GM18508 (cell line): ENCODE measurements at regions not wholly inside any gene's neighbourhood (a gene's known extent, or its start where the extent isn't known, plus 50 kb on each side); places are given as distances from the start of the nearest gene placed in this dataset.
A peak's percentile ranks its signal among the peaks of the same experiment; 100 is the strongest.

Source experiments
- ATAC-seq: cut with Tn5 transposase; IDR thresholded peaks from one replicate; pipeline ENCODE4 v1.9.1; 2021; ENCODE audit warnings: moderate number of reproducible peaks; ENCODE audit not compliant: insufficient read depth, unreplicated experiment

GRCh38 chr1:199452627-199453026 is 574.9 kb upstream of the NR5A2 start:
- no peak for ATAC-seq

GRCh38 chr1:199453723-199454122 is 573.8 kb upstream of the NR5A2 start:
- ATAC-seq, result no peak

GRCh38 chr1:199460933-199461332 is 566.6 kb upstream of the NR5A2 start:
- ATAC-seq, result no peak

- no peak for ATAC-seq
These were observed 563.9 kb upstream of the NR5A2 start for GRCh38 chr1:199463521-199464127.

GRCh38 chr1:199466961-199467360 is 560.5 kb upstream of the NR5A2 start:
- ATAC-seq, result no peak

GRCh38 chr1:199472018-199472417 is 555.5 kb upstream of the NR5A2 start:
- ATAC-seq, result no peak

GRCh38 chr1:199472978-199473377 is 554.5 kb upstream of the NR5A2 start:
- ATAC-seq, result no peak

GRCh38 chr1:199474738-199475137 is 552.8 kb upstream of the NR5A2 start:
- ATAC-seq, result no peak

GRCh38 chr1:199482426-199482825 is 545.1 kb upstream of the NR5A2 start:
- ATAC-seq, result no peak

- ATAC-seq, result no peak
These were observed 537.9 kb upstream of the NR5A2 start for GRCh38 chr1:199489594-199489993.

GRCh38 chr1:199490769-199491527 is 536.6 kb upstream of the NR5A2 start:
- ATAC-seq, result no peak

- no peak for ATAC-seq
These were observed 532.1 kb upstream of the NR5A2 start for GRCh38 chr1:199495432-199495831.

- peak; percentile 96 for ATAC-seq
These were observed 528.7 kb upstream of the NR5A2 start for GRCh38 chr1:199498802-199499201.

- ATAC-seq, result no peak
These were observed 519.4 kb upstream of the NR5A2 start for GRCh38 chr1:199508072-199508471.

- ATAC-seq, result no peak
These were observed 518.9 kb upstream of the NR5A2 start for GRCh38 chr1:199508653-199509052.

- no peak for ATAC-seq
These were observed 518.1 kb upstream of the NR5A2 start for GRCh38 chr1:199509456-199509855.

GRCh38 chr1:199510314-199510713 is 517.2 kb upstream of the NR5A2 start:
- ATAC-seq, result peak; percentile 63

- ATAC-seq, result no peak
These were observed 515.3 kb upstream of the NR5A2 start for GRCh38 chr1:199512037-199512710.

- no peak for ATAC-seq
These were observed 512.2 kb upstream of the NR5A2 start for GRCh38 chr1:199515261-199515660.

- ATAC-seq, result no peak
These were observed 505.2 kb upstream of the NR5A2 start for GRCh38 chr1:199522338-199522737.

- no peak for ATAC-seq
These were observed 504.6 kb upstream of the NR5A2 start for GRCh38 chr1:199522936-199523335.
